Stomach (tissue), 8 donors: ENCODE measurements at regions not wholly inside any gene's neighbourhood (a gene's known extent, or its start where the extent isn't known, plus 50 kb on each side); places are given as distances from the start of the nearest gene placed in this dataset.

Source experiments
- DNase-seq, 2 donors: peaks; one replicate each; pipeline versions ENCODE4 v3.0.0 to v3.0.0-alpha.2; 2013 to 2019
- H3K27ac ChIP-seq, 5 donors: fragments of 200-600 bp in 4 of 5; sonication (generic) in 4 of 5; one replicate each; pipeline ENCODE4 v1.5.1; 2013 to 2019; ENCODE audit warnings: mild to moderate bottlenecking in 1 of 5, moderate library complexity in 1 of 5
- H3K27me3 ChIP-seq, 3 donors: fragments of 200-600 bp; sonication (generic); one replicate each; pipeline ENCODE4 v1.5.1; 2017 to 2019; ENCODE audit warnings: mixed run types in 1 of 3
- H3K36me3 ChIP-seq, 4 donors: fragments of 200-600 bp; sonication (generic); 1 replicate in 3 of 4; 2 replicates in 1 of 4; pipeline ENCODE4 v1.5.1; 2016 to 2019
- H3K4me1 ChIP-seq, 4 donors: fragments of 200-600 bp; sonication (generic); one replicate each; pipeline ENCODE4 v1.5.1; 2016 to 2019
- H3K4me3 ChIP-seq, 4 donors: fragments of 200-600 bp; sonication (generic) in 3 of 4; one replicate each; pipeline ENCODE4 v1.5.1; 2016 to 2019; ENCODE audit warnings: mild to moderate bottlenecking in 1 of 4
- H3K9me3 ChIP-seq, 4 donors: fragments of 200-600 bp; sonication (generic); one replicate each; pipeline ENCODE4 v1.5.1; 2016 to 2019
- CTCF ChIP-seq, 7 experiments: fragments of 450-650 bp in 4 of 7; fragments of 200-600 bp in 3 of 7; sonication (generic) in 3 of 7; IDR thresholded peaks; one replicate each; pipeline ENCODE4 v1.5.1; 2016 to 2019; ENCODE audit warnings: antibody characterized with exemption in 7 of 7, control low read depth in 2 of 7, mild to moderate bottlenecking in 1 of 7
- EP300 ChIP-seq: sonication (generic); formaldehyde crosslinking; IDR thresholded peaks from one replicate; pipeline ENCODE4 v1.6.1; 2017; ENCODE audit warnings: antibody characterized with exemption
- POLR2A ChIP-seq, 4 donors: fragments of 450-650 bp; IDR thresholded peaks; one replicate each; pipeline ENCODE4 v1.6.1; 2016; ENCODE audit warnings: antibody characterized with exemption in 4 of 4, control low read depth in 2 of 4, mild to moderate bottlenecking in 1 of 4, moderate library complexity in 1 of 4
- POLR2AphosphoS5 ChIP-seq, 3 donors: sonication (generic); formaldehyde crosslinking; IDR thresholded peaks; one replicate each; pipeline ENCODE4 v1.6.1; 2016; ENCODE audit warnings: antibody characterized with exemption in 3 of 3
- WGBS, 5 donors: extraction: QIAGEN DNeasy Blood & Tissue Kit in 3 of 5; methylation state at CpG; one replicate each; pipeline versions ENCODE4 v1.1.5 to v1.1.7; 2013 to 2018; 5-methylcytosine and 5-hydroxymethylcytosine counted together
- intact Hi-C: fragments of 100-400 bp; cut with DNase I; formaldehyde crosslinking; loops from one replicate; pipeline ENCODE4 v1.15.1; 2023; ENCODE audit warnings: low total_unique reads
- donor health status: healthy with polysubstance abuse.
- donor health status: Bipolar disorder and iron deficiency.
- donor health status: healthy.

GRCh38 chr18:41406834-41407233, 548.2 kb upstream of the PIK3C3 start:
- TF ChIP-seq CTCF (IDR thresholded peaks at IDR 0.05) (no peak), POLR2AphosphoS5 (IDR thresholded peaks at IDR 0.05) (no peak), POLR2A (IDR thresholded peaks at IDR 0.05) (no peak), EP300 (no peak)
- no peak for DNase-seq
- intact Hi-C loops, result no loop called here
- Histone ChIP-seq H3K36me3 (no peaks in the 10 kb centered on the region), H3K4me1 (no peaks in the 10 kb centered on the region), H3K27me3 (no peaks in the 10 kb centered on the region), H3K4me3 (no peak overlapping the region), H3K9me3 (no peaks in the 10 kb centered on the region), H3K27ac (no peak overlapping the region)
- 67 to 77% (median 70%) methylated on average over 2 of the region's 2 CpGs for WGBS, 5 donors

- intact Hi-C loops, result no loop called here
- no peaks in the 10 kb centered on the region for H3K9me3 ChIP-seq
- no peak overlapping the region for H3K4me3 ChIP-seq
- peaks cover 0 to 5% (median 3%) of the 10 kb centered on the region in 4 donors for H3K4me1 ChIP-seq
- no peak overlapping the region for H3K27ac ChIP-seq
- WGBS, 5 donors, result 88 to 100% (median 96%) methylated on average over 2 of the region's 2 CpGs
- no peaks in the 10 kb centered on the region for H3K36me3 ChIP-seq
- no peaks in the 10 kb centered on the region for H3K27me3 ChIP-seq
- no peak for TF ChIP-seq POLR2A (IDR thresholded peaks at IDR 0.05)
- TF ChIP-seq POLR2AphosphoS5 (IDR thresholded peaks at IDR 0.05), result no peak
- TF ChIP-seq EP300, result no peak
- DNase-seq, result no peak
Measured at GRCh38 chr18:41396861-41397260, 558.2 kb upstream of the PIK3C3 start.

- 17 to 49% (median 31%) methylated on average over 3 of the region's 3 CpGs for WGBS, 5 donors
Measured at GRCh38 chr18:41396211-41396610, 558.8 kb upstream of the PIK3C3 start.

GRCh38 chr18:41395695-41396094, 559.3 kb upstream of the PIK3C3 start:
- intact Hi-C loops, result no loop called here
- H3K27ac ChIP-seq, result no peak overlapping the region
- peaks cover 0 to 12% (median 5%) of the 10 kb centered on the region in 4 donors for H3K4me1 ChIP-seq
- H3K4me3 ChIP-seq, result no peak overlapping the region
- TF ChIP-seq EP300, result no peak
- 91 to 100% (median 95%) methylated on average over 1 of the region's 1 CpG for WGBS, 5 donors
- no peak for DNase-seq
- H3K9me3 ChIP-seq, result no peaks in the 10 kb centered on the region
- H3K36me3 ChIP-seq, result no peaks in the 10 kb centered on the region
- H3K27me3 ChIP-seq, result no peaks in the 10 kb centered on the region

More at GRCh38 chr18:41396211-41396610, 558.8 kb upstream of the PIK3C3 start:
- Histone ChIP-seq H3K36me3 (no peaks in the 10 kb centered on the region), H3K27ac (no peak overlapping the region), H3K27me3 (no peaks in the 10 kb centered on the region), H3K4me1 (peaks cover 0 to 12% (median 5%) of the 10 kb centered on the region in 4 donors), H3K4me3 (no peak overlapping the region), H3K9me3 (no peaks in the 10 kb centered on the region)
- DNase-seq, result peak in 1 of 2 donors; percentile 15
- intact Hi-C loops, result no loop called here
- TF ChIP-seq EP300 (no peak), POLR2A (IDR thresholded peaks at IDR 0.05) (no peak), POLR2AphosphoS5 (IDR thresholded peaks at IDR 0.05) (no peak), CTCF (IDR thresholded peaks at IDR 0.05) (no peak)

- peak overlapping the region in 3 of 4 donors; percentile 5 to 13 (median 8) for H3K4me3 ChIP-seq
- no peak overlapping the region for H3K27ac ChIP-seq
- H3K4me1 ChIP-seq, result peaks cover 0 to 12% (median 5%) of the 10 kb centered on the region in 4 donors
- peak in 5 of 7 experiments; percentile 9 to 39 (median 28) for TF ChIP-seq CTCF (IDR thresholded peaks at IDR 0.05)
- no peak for TF ChIP-seq POLR2AphosphoS5 (IDR thresholded peaks at IDR 0.05)
- H3K27me3 ChIP-seq, result no peaks in the 10 kb centered on the region
- intact Hi-C loops, result no loop called here
- no peaks in the 10 kb centered on the region for H3K9me3 ChIP-seq
- no peaks in the 10 kb centered on the region for H3K36me3 ChIP-seq
- peak; percentile 54 to 86 for DNase-seq
- 7 to 10% (median 10%) methylated on average over 12 of the region's 12 CpGs for WGBS, 5 donors
Measured at GRCh38 chr18:41391616-41392595, 563.1 kb upstream of the PIK3C3 start.
